Caco-2 (cell line): ENCODE measurements at regions not wholly inside any gene's neighbourhood (a gene's known extent, or its start where the extent isn't known, plus 50 kb on each side); places are given as distances from the start of the nearest gene placed in this dataset.

ENCODE experiments used
- BruUV-seq: library from RNA; stranded (reverse); fragments of 400-500 nt; replicated peaks from 2 replicates; lab custom pipeline; 2021; lab: Mats Ljungman, UMichigan
- CTCF ChIA-PET: fragments of 300-600 bp; sonication (Branson Sonifier 250); formaldehyde crosslinking; loops from one replicate; lab custom pipeline; 2022; ENCODE audit warnings: antibody characterized with exemption; lab: Charles Lee
- POLR2A ChIA-PET: fragments of 300-600 bp; sonication (Branson Sonifier 250); formaldehyde crosslinking; loops from one replicate; lab custom pipeline; 2022; ENCODE audit warnings: antibody characterized with exemption; lab: Charles Lee
- DNase-seq, 2 experiments: peaks; one replicate each; pipeline versions ENCODE4 v3.0.0 to v3.0.0-alpha.2; 2020 to 2022
- H3K27me3 ChIP-seq: replicated peaks from 2 replicates; pipeline ENCODE4 v1.6.0; 2011; ENCODE audit warnings: low read length; ENCODE audit not compliant: control insufficient read depth, insufficient read depth
- H3K36me3 ChIP-seq: 2 replicates; pipeline ENCODE4 v1.5.1; 2011; ENCODE audit warnings: low read length; ENCODE audit not compliant: control insufficient read depth, insufficient read depth
- H3K4me1 ChIP-seq: fragments of 250-450 bp; sonication (Bioruptor Pico); 2 replicates; pipeline ENCODE4 v1.5.1; 2020; ENCODE audit warnings: mild to moderate bottlenecking
- H3K4me3 ChIP-seq: 2 replicates; pipeline ENCODE4 v1.5.1; 2011; ENCODE audit warnings: low read depth, mild to moderate bottlenecking, control low read depth, low read length
- H3K9me3 ChIP-seq: fragments of 250-450 bp; sonication (Bioruptor Pico); 2 replicates; pipeline ENCODE4 v1.5.1; 2020; ENCODE audit warnings: mild to moderate bottlenecking, moderate library complexity
- H3K27ac Mint-ChIP-seq: one replicate; pipeline ENCODE4 v1.8.0; 2022; ENCODE audit warnings: mixed read lengths; ENCODE audit not compliant: unreplicated experiment
- H3K27me3 Mint-ChIP-seq: one replicate; pipeline ENCODE4 v1.8.0; 2022; ENCODE audit warnings: mixed read lengths; ENCODE audit not compliant: insufficient read depth, unreplicated experiment
- H3K36me3 Mint-ChIP-seq: one replicate; pipeline ENCODE4 v1.8.0; 2022; ENCODE audit warnings: mild to moderate bottlenecking, mixed read lengths; ENCODE audit not compliant: insufficient read depth, unreplicated experiment
- H3K4me1 Mint-ChIP-seq: one replicate; pipeline ENCODE4 v1.8.0; 2022; ENCODE audit warnings: low read depth, mixed read lengths; ENCODE audit not compliant: unreplicated experiment
- H3K4me3 Mint-ChIP-seq: one replicate; pipeline ENCODE4 v1.8.0; 2022; ENCODE audit warnings: mild to moderate bottlenecking, moderate library complexity, mixed read lengths; ENCODE audit not compliant: unreplicated experiment
- H3K9me3 Mint-ChIP-seq: one replicate; pipeline ENCODE4 v1.8.0; 2022; ENCODE audit warnings: mixed read lengths; ENCODE audit not compliant: unreplicated experiment
- intact Hi-C: fragments of 100-400 bp; cut with micrococcal nuclease; formaldehyde crosslinking; loops from one replicate; pipeline ENCODE4 v1.10.0; 2022; ENCODE audit not compliant: unreplicated experiment
- TF ChIP-seq, protein P1 (sequence below), 2 experiments: fragments of 200-600 bp in 1 of 2; IDR thresholded peaks; 1 replicate in 1 of 2; 2 replicates in 1 of 2; pipeline versions ENCODE4 v1.5.1 to v1.8.0; 2011 to 2022; ENCODE audit warnings: antibody characterized with exemption in 1 of 2, control low read depth in 1 of 2, inconsistent platforms in 1 of 2, low read depth in 1 of 2, low read length in 1 of 2, mild to moderate bottlenecking in 1 of 2, moderate library complexity in 1 of 2; ENCODE audit not compliant: insufficient read depth in 1 of 2, severe bottlenecking in 1 of 2, unreplicated experiment in 1 of 2

DNA sequence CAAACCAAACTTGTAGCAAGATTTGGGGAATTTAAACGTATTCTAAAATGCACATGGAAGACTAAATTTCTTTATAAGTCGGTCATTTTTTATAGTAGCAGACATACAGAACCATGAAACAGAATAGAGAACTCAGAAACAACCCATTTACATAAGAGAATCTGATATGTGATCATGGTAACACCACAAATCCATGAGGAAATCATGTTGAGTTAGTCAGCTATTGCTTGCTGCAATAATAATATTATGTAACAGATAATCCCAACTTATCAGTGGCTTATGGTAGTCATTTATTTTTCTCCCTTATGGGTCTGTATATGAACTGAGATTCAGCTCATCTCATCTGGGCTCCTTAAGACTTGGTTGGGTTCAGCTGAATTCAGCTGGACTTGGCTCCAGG, 103.4 kb upstream of the SERTAD2 start:
- DNase-seq = no peak
- no peaks in the 10 kb centered on the region for H3K27me3 ChIP-seq
- TF ChIP-seq, protein P1, sequence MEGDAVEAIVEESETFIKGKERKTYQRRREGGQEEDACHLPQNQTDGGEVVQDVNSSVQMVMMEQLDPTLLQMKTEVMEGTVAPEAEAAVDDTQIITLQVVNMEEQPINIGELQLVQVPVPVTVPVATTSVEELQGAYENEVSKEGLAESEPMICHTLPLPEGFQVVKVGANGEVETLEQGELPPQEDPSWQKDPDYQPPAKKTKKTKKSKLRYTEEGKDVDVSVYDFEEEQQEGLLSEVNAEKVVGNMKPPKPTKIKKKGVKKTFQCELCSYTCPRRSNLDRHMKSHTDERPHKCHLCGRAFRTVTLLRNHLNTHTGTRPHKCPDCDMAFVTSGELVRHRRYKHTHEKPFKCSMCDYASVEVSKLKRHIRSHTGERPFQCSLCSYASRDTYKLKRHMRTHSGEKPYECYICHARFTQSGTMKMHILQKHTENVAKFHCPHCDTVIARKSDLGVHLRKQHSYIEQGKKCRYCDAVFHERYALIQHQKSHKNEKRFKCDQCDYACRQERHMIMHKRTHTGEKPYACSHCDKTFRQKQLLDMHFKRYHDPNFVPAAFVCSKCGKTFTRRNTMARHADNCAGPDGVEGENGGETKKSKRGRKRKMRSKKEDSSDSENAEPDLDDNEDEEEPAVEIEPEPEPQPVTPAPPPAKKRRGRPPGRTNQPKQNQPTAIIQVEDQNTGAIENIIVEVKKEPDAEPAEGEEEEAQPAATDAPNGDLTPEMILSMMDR (IDR thresholded peaks at IDR 0.05; ENCODE audit: insufficient read depth in 1 of 2, low read depth in 1 of 2, low read length in 1 of 2, severe bottlenecking in 1 of 2, unreplicated experiment in 1 of 2) = no peak
- no peak overlapping the region for H3K4me3 ChIP-seq
- ChIA-PET POLR2A (no interaction called here), CTCF (no interaction called here)
- no peaks in the 10 kb centered on the region for H3K9me3 ChIP-seq
- H3K9me3 Mint-ChIP-seq = peaks cover 10% of the 10 kb centered on the region
- H3K36me3 ChIP-seq = no peaks in the 10 kb centered on the region
- no peak overlapping the region for H3K27ac Mint-ChIP-seq
- no peak overlapping the region for H3K4me3 Mint-ChIP-seq
- no peaks in the 10 kb centered on the region for H3K27me3 Mint-ChIP-seq
- no TSS peak for BruUV-seq
- peaks cover 16% of the 10 kb centered on the region for H3K4me1 Mint-ChIP-seq
- peaks cover 8% of the 10 kb centered on the region; the same call in 1 of the 2 replicates for H3K4me1 ChIP-seq
- no peaks in the 10 kb centered on the region for H3K36me3 Mint-ChIP-seq
- intact Hi-C loops = no loop called here

DNA sequence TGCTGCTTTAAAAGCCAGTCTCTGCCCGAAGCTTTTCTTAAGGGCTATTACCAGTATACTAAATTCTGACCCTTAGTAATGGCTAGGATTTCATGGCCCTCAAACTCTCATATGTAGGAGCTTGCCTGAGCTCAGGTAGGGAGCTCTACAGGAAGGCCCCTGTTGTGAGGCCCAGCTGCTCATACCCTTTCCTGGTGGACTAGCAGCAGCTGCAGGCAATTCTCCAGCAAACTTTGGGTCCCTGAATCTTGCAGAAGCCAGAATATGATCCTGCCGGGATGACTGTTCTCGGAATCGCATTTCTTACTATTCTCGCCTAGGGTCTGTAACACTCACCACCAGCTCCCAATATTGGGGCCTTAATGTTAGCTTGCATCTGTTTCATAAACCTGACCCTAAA, 106.4 kb upstream of the SERTAD2 start:
- no peak overlapping the region for H3K4me3 Mint-ChIP-seq
- BruUV-seq = no TSS peak
- DNase-seq = no peak
- no peaks in the 10 kb centered on the region for H3K4me1 ChIP-seq
- H3K27me3 Mint-ChIP-seq = no peaks in the 10 kb centered on the region
- no peaks in the 10 kb centered on the region for H3K36me3 Mint-ChIP-seq
- no peaks in the 10 kb centered on the region for H3K4me1 Mint-ChIP-seq
- intact Hi-C loops = no loop called here
- no peaks in the 10 kb centered on the region for H3K9me3 ChIP-seq
- H3K27me3 ChIP-seq = no peaks in the 10 kb centered on the region
- H3K9me3 Mint-ChIP-seq = peaks cover 10% of the 10 kb centered on the region
- H3K4me3 ChIP-seq = no peak overlapping the region
- TF ChIP-seq, protein P1 (IDR thresholded peaks at IDR 0.05; ENCODE audit: insufficient read depth in 1 of 2, low read depth in 1 of 2, low read length in 1 of 2, severe bottlenecking in 1 of 2, unreplicated experiment in 1 of 2) = no peak
- no peak overlapping the region for H3K27ac Mint-ChIP-seq
- ChIA-PET POLR2A (no interaction called here), CTCF (interaction anchor here (0.7 kb wide), 1 partner anchor 109 kb away, joined by 3 read pairs; no protein-coding TSS in a partner anchor)
- no peaks in the 10 kb centered on the region for H3K36me3 ChIP-seq

DNA sequence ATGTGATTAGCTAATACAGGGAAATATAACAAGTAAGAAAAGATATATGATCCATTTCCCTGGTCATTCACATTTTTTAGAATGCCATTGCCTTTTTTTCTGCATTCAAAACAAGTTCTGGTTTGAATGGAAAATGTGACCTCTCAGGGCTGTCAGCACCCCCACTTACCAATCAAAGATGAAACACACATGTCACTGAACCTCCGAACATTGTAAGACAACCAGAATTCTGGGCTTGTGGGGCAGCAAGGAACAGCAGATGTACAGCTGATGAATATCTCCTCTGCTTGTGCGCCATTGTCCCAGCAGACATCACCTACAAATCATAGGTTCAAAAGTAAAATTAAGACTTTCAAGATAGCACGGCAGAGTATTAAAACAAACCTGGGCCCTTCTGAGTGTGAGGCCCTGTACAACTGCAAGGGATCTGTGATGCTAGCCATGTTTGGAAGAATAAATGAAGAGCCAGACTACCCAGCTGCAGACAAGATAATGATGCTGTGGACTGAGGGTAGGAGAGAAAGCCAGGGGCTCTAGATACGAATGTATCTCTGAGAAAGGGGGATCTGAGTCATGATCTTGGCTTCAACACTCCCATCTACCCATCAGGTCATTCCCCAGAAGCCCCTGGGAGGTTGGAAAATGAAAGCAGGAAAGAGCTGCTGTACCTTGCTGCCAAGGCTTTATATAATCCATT, 108.7 kb upstream of the SERTAD2 start:
- Mint-ChIP-seq H3K4me3 (no peak overlapping the region), H3K27me3 (no peaks in the 10 kb centered on the region), H3K9me3 (no peaks in the 10 kb centered on the region), H3K27ac (no peak overlapping the region), H3K4me1 (no peaks in the 10 kb centered on the region), H3K36me3 (no peaks in the 10 kb centered on the region)
- ChIA-PET CTCF (interaction anchor here (1.6 kb wide), 1 partner anchor 116 kb away, joined by 4 read pairs; no protein-coding TSS in a partner anchor), POLR2A (interaction anchor here (1.0 kb wide), 1 partner anchor 109 kb away, joined by 3 read pairs; the partner anchor contains the start of gene SERTAD2)
- Histone ChIP-seq H3K27me3 (no peaks in the 10 kb centered on the region), H3K9me3 (no peaks in the 10 kb centered on the region), H3K4me1 (0 out of 2 replicates have a peak, but pooled peaks cover 7% of the 10 kb centered on the region), H3K4me3 (no peak overlapping the region), H3K36me3 (no peaks in the 10 kb centered on the region)
- TF ChIP-seq, protein P1 (IDR thresholded peaks at IDR 0.05; ENCODE audit: insufficient read depth in 1 of 2, low read depth in 1 of 2, low read length in 1 of 2, severe bottlenecking in 1 of 2, unreplicated experiment in 1 of 2) = no peak
- DNase-seq = no peak
- intact Hi-C loops = no loop called here
- BruUV-seq = no TSS peak
